HG03039 (cell line): ENCODE measurements at regions not wholly inside any gene's neighbourhood (a gene's known extent, or its start where the extent isn't known, plus 50 kb on each side); places are given as distances from the start of the nearest gene placed in this dataset.
A peak's percentile ranks its signal among the peaks of the same experiment; 100 is the strongest.

ENCODE experiments used
- ATAC-seq: cut with Tn5 transposase; IDR thresholded peaks from one replicate; pipeline ENCODE4 v1.9.1; 2021; ENCODE audit warnings: mild to moderate bottlenecking, moderate library complexity; ENCODE audit not compliant: unreplicated experiment

- ATAC-seq, result peak; percentile 72
Measured at GRCh38 chr6:145028144-145028818, 707.0 kb downstream of the EPM2A start.

GRCh38 chr6:145031001-145031400, 704.3 kb downstream of the EPM2A start:
- ATAC-seq, result no peak

GRCh38 chr6:145031962-145032361, 703.4 kb downstream of the EPM2A start:
- ATAC-seq, result no peak

- ATAC-seq, result no peak
Measured at GRCh38 chr6:145032562-145033145, 702.7 kb downstream of the EPM2A start.

GRCh38 chr6:145034664-145035063, 700.7 kb downstream of the EPM2A start:
- ATAC-seq, result no peak

GRCh38 chr6:145036236-145036635, 699.1 kb downstream of the EPM2A start:
- no peak for ATAC-seq

- ATAC-seq, result no peak
Measured at GRCh38 chr6:145036848-145037567, 698.3 kb downstream of the EPM2A start.

- no peak for ATAC-seq
Measured at GRCh38 chr6:145042559-145042958, 692.8 kb downstream of the EPM2A start.

- no peak for ATAC-seq
Measured at GRCh38 chr6:145043926-145044500, 691.3 kb downstream of the EPM2A start.

- ATAC-seq, result no peak
Measured at GRCh38 chr6:145044641-145045246, 690.6 kb downstream of the EPM2A start.

- no peak for ATAC-seq
Measured at GRCh38 chr6:145045582-145045981, 689.7 kb downstream of the EPM2A start.

- no peak for ATAC-seq
Measured at GRCh38 chr6:145047891-145048290, 687.4 kb downstream of the EPM2A start.

GRCh38 chr6:145051661-145052060, 683.7 kb downstream of the EPM2A start:
- ATAC-seq, result no peak

GRCh38 chr6:145055567-145055966, 679.8 kb downstream of the EPM2A start:
- ATAC-seq, result no peak

- ATAC-seq, result no peak
Measured at GRCh38 chr6:145060714-145061113, 674.6 kb downstream of the EPM2A start.

- no peak for ATAC-seq
Measured at GRCh38 chr6:145063091-145063490, 672.2 kb downstream of the EPM2A start.

- no peak for ATAC-seq
Measured at GRCh38 chr6:145067430-145067829, 667.9 kb downstream of the EPM2A start.

GRCh38 chr6:145068577-145068976, 666.7 kb downstream of the EPM2A start:
- no peak for ATAC-seq

GRCh38 chr6:145069966-145070365, 665.4 kb downstream of the EPM2A start:
- no peak for ATAC-seq

GRCh38 chr6:145070791-145071190, 664.5 kb downstream of the EPM2A start:
- no peak for ATAC-seq

- no peak for ATAC-seq
Measured at GRCh38 chr6:145071836-145072235, 663.5 kb downstream of the EPM2A start.
